GM23248 (cell line): ENCODE measurements at regions not wholly inside any gene's neighbourhood (a gene's known extent, or its start where the extent isn't known, plus 50 kb on each side); places are given as distances from the start of the nearest gene placed in this dataset.
A peak's percentile ranks its signal among the peaks of the same experiment; 100 is the strongest.

ENCODE experiments used
- DNase-seq: peaks from one replicate; pipeline ENCODE4 v3.0.0-alpha.2; 2015
- H2AFZ ChIP-seq: fragments of 200-600 bp; sonication (generic); 2 replicates; pipeline ENCODE4 v1.6.1; 2016; ENCODE audit warnings: antibody characterized with exemption
- H3F3A ChIP-seq: fragments of 200-600 bp; sonication (generic); 2 replicates; pipeline ENCODE4 v1.6.1; 2016; ENCODE audit warnings: mild to moderate bottlenecking, antibody characterized with exemption, mixed run types; ENCODE audit not compliant: insufficient read depth
- H3K27ac ChIP-seq: fragments of 200-600 bp; sonication (generic); 2 replicates; pipeline ENCODE4 v1.5.1; 2016; ENCODE audit warnings: mild to moderate bottlenecking
- H3K27me3 ChIP-seq: fragments of 200-600 bp; sonication (generic); replicated peaks from 2 replicates; pipeline ENCODE4 v1.6.1; 2016; ENCODE audit warnings: mild to moderate bottlenecking; ENCODE audit not compliant: insufficient read depth
- H3K36me3 ChIP-seq: fragments of 200-600 bp; sonication (generic); 2 replicates; pipeline ENCODE4 v1.6.1; 2016; ENCODE audit warnings: low read depth, mild to moderate bottlenecking
- H3K4me1 ChIP-seq: fragments of 200-600 bp; sonication (generic); 2 replicates; pipeline ENCODE4 v1.6.1; 2016; ENCODE audit warnings: mild to moderate bottlenecking; ENCODE audit not compliant: insufficient read depth
- H3K4me2 ChIP-seq: fragments of 200-600 bp; sonication (generic); one replicate; pipeline ENCODE4 v1.6.1; 2016; ENCODE audit warnings: mild to moderate bottlenecking; ENCODE audit not compliant: unreplicated experiment
- H3K4me3 ChIP-seq: fragments of 200-600 bp; sonication (generic); 2 replicates; pipeline ENCODE4 v1.5.1; 2016; ENCODE audit warnings: mild to moderate bottlenecking
- H3K79me2 ChIP-seq: fragments of 200-600 bp; sonication (generic); 2 replicates; pipeline ENCODE4 v1.6.1; 2016; ENCODE audit warnings: mild to moderate bottlenecking; ENCODE audit not compliant: insufficient read depth
- H3K9ac ChIP-seq: fragments of 200-600 bp; sonication (generic); 2 replicates; pipeline ENCODE4 v1.6.1; 2016; ENCODE audit warnings: mild to moderate bottlenecking
- H3K9me2 ChIP-seq: fragments of 200-600 bp; sonication (generic); 2 replicates; pipeline ENCODE4 v1.6.1; 2016; ENCODE audit warnings: mixed run types, mild to moderate bottlenecking, moderate library complexity; ENCODE audit not compliant: insufficient read depth
- H3K9me3 ChIP-seq: fragments of 200-600 bp; sonication (generic); one replicate; pipeline ENCODE4 v1.6.1; 2017; ENCODE audit warnings: low read depth
- H4K20me1 ChIP-seq: fragments of 200-600 bp; sonication (generic); 2 replicates; pipeline ENCODE4 v1.6.0; 2016; ENCODE audit not compliant: insufficient read depth
- EZH2 ChIP-seq: fragments of 200-600 bp; sonication (generic); IDR thresholded peaks from 2 replicates; pipeline ENCODE4 v1.6.1; 2018; ENCODE audit warnings: antibody characterized with exemption, mild to moderate bottlenecking; ENCODE audit not compliant: insufficient read depth, poor library complexity, severe bottlenecking
- EZH2phosphoT487 ChIP-seq: fragments of 200-600 bp; sonication (generic); IDR thresholded peaks from 2 replicates; pipeline ENCODE4 v1.6.1; 2018; ENCODE audit warnings: antibody characterized with exemption, moderate library complexity, mild to moderate bottlenecking, low read depth; ENCODE audit not compliant: insufficient read depth
- WGBS, 2 experiments: methylation state at CpG; one replicate each; pipeline ENCODE4 v1.1.6; 2015 to 2017; ENCODE audit warnings: low lambda C conversion rate in 2 of 2, low coverage in 1 of 2; ENCODE audit errors: missing lambda C conversion rate in 2 of 2; 5-methylcytosine and 5-hydroxymethylcytosine counted together
- in situ Hi-C: fragments of 300-500 bp; cut with MboI; formaldehyde crosslinking; loops from 2 replicates; pipeline ENCODE4 v1.15.0; 2020

GRCh38 chr14:95452176-95452892, 64.1 kb downstream of the SYNE3 start:
- peak; percentile 46 for DNase-seq
- TF ChIP-seq EZH2phosphoT487 (no peak), EZH2 (no peak)
- no peak overlapping the region for H2AFZ ChIP-seq

GRCh38 chr14:95449131-95449530, 67.3 kb downstream of the SYNE3 start:
- Histone ChIP-seq H3K4me2 (no peak overlapping the region), H3K36me3 (no peaks in the 10 kb centered on the region), H3K4me1 (no peaks in the 10 kb centered on the region), H2AFZ (no peak overlapping the region), H3K27me3 (no peaks in the 10 kb centered on the region), H3K9me2 (no peaks in the 10 kb centered on the region), H3F3A (no peaks in the 10 kb centered on the region), H3K27ac (no peak overlapping the region), H3K9me3 (no peaks in the 10 kb centered on the region), H3K4me3 (no peak overlapping the region), H3K79me2 (no peaks in the 10 kb centered on the region), H3K9ac (no peak overlapping the region), H4K20me1 (no peaks in the 10 kb centered on the region)
- WGBS, 2 experiments, result 92 to 96% methylated on average over 11 of the region's 11 CpGs
- in situ Hi-C loops, result loop anchor here (25.0 kb wide), 1 partner anchor 538 kb away; no protein-coding TSS in a partner anchor
- no peak for TF ChIP-seq EZH2
- TF ChIP-seq EZH2phosphoT487, result no peak
- DNase-seq, result no peak

More at GRCh38 chr14:95452176-95452892, 64.1 kb downstream of the SYNE3 start:
- H3K27me3 ChIP-seq, result no peaks in the 10 kb centered on the region
- H3K4me3 ChIP-seq, result no peak overlapping the region
- no peaks in the 10 kb centered on the region for H3K79me2 ChIP-seq
- in situ Hi-C loops, result no loop called here
- H3K9ac ChIP-seq, result no peak overlapping the region
- H3K36me3 ChIP-seq, result no peaks in the 10 kb centered on the region
- no peaks in the 10 kb centered on the region for H3K4me1 ChIP-seq
- 81 to 84% methylated on average over 18 of the region's 18 CpGs for WGBS, 2 experiments
- no peaks in the 10 kb centered on the region for H4K20me1 ChIP-seq
- no peak overlapping the region for H3K4me2 ChIP-seq
- no peaks in the 10 kb centered on the region for H3K9me3 ChIP-seq
- H3K9me2 ChIP-seq, result no peaks in the 10 kb centered on the region
- H3F3A ChIP-seq, result no peaks in the 10 kb centered on the region
- no peak overlapping the region for H3K27ac ChIP-seq

GRCh38 chr14:95446470-95446869, 70.0 kb downstream of the SYNE3 start:
- DNase-seq, result no peak
- H2AFZ ChIP-seq, result no peak overlapping the region
- in situ Hi-C loops, result loop anchor here (25.0 kb wide), 1 partner anchor 541 kb away; no protein-coding TSS in a partner anchor
- H3K4me2 ChIP-seq, result no peak overlapping the region
- no peaks in the 10 kb centered on the region for H3K9me2 ChIP-seq
- H3K4me3 ChIP-seq, result no peak overlapping the region
- H3K36me3 ChIP-seq, result no peaks in the 10 kb centered on the region
- no peak overlapping the region for H3K9ac ChIP-seq
- no peaks in the 10 kb centered on the region for H3K4me1 ChIP-seq
- no peaks in the 10 kb centered on the region for H3K9me3 ChIP-seq
- no peak overlapping the region for H3K27ac ChIP-seq
- WGBS, 2 experiments, result 94 to 97% methylated on average over 4 of the region's 4 CpGs
- no peaks in the 10 kb centered on the region for H4K20me1 ChIP-seq
- no peaks in the 10 kb centered on the region for H3K79me2 ChIP-seq
- TF ChIP-seq EZH2 (no peak), EZH2phosphoT487 (no peak)
- no peaks in the 10 kb centered on the region for H3F3A ChIP-seq
- H3K27me3 ChIP-seq, result no peaks in the 10 kb centered on the region

GRCh38 chr14:95445676-95446075, 70.8 kb downstream of the SYNE3 start:
- Histone ChIP-seq H2AFZ (no peak overlapping the region), H3F3A (no peaks in the 10 kb centered on the region), H3K4me3 (no peak overlapping the region), H3K36me3 (no peaks in the 10 kb centered on the region), H3K9me3 (no peaks in the 10 kb centered on the region), H3K9me2 (no peaks in the 10 kb centered on the region), H3K9ac (no peak overlapping the region), H3K4me2 (no peak overlapping the region), H3K27me3 (no peaks in the 10 kb centered on the region), H4K20me1 (no peaks in the 10 kb centered on the region), H3K27ac (no peak overlapping the region), H3K79me2 (no peaks in the 10 kb centered on the region), H3K4me1 (no peaks in the 10 kb centered on the region)
- no peak for DNase-seq
- in situ Hi-C loops, result loop anchor here (25.0 kb wide), 1 partner anchor 542 kb away; no protein-coding TSS in a partner anchor
- WGBS, 2 experiments, result 88 to 93% methylated on average over 6 of the region's 6 CpGs
- TF ChIP-seq EZH2phosphoT487 (no peak), EZH2 (no peak)
